ENCODE measurements at regions not wholly inside any gene's neighbourhood (a gene's known extent, or its start where the extent isn't known, plus 50 kb on each side); places are given as distances from the start of the nearest gene placed in this dataset.

GRCh38 chr16:5616841-5617240 lies 519.2 kb upstream of the EEF2KMT start:
- no peak for TF ChIP-seq CTCF (IDR thresholded peaks at IDR 0.05; ENCODE audit: low read depth, low read length)
- no peak overlapping the region for H3K4me3 ChIP-seq (ENCODE audit: low read depth, low read length)

GRCh38 chr16:5615868-5616642 lies 518.5 kb upstream of the EEF2KMT start:
- 0 out of 2 replicates have a peak, but pooled peaks have one; percentile 11 for TF ChIP-seq CTCF (IDR thresholded peaks at IDR 0.05; ENCODE audit: low read depth, low read length)
- no peak overlapping the region for H3K4me3 ChIP-seq (ENCODE audit: low read depth, low read length)

- no peak overlapping the region for H3K4me3 ChIP-seq (ENCODE audit: low read depth, low read length)
- TF ChIP-seq CTCF (IDR thresholded peaks at IDR 0.05; ENCODE audit: low read depth, low read length) = no peak
Measured at GRCh38 chr16:5607169-5607568, 509.6 kb upstream of the EEF2KMT start.

GRCh38 chr16:5605404-5605803 lies 507.8 kb upstream of the EEF2KMT start:
- H3K4me3 ChIP-seq (ENCODE audit: low read depth, low read length) = no peak overlapping the region
- no peak for TF ChIP-seq CTCF (IDR thresholded peaks at IDR 0.05; ENCODE audit: low read depth, low read length)

GRCh38 chr16:5604770-5605169 lies 507.2 kb upstream of the EEF2KMT start:
- no peak for TF ChIP-seq CTCF (IDR thresholded peaks at IDR 0.05; ENCODE audit: low read depth, low read length)

GRCh38 chr16:5603836-5604235 lies 506.2 kb upstream of the EEF2KMT start:
- no peak overlapping the region for H3K4me3 ChIP-seq (ENCODE audit: low read depth, low read length)
- TF ChIP-seq CTCF (IDR thresholded peaks at IDR 0.05; ENCODE audit: low read depth, low read length) = no peak

More at GRCh38 chr16:5604770-5605169, 507.2 kb upstream of the EEF2KMT start:
- H3K4me3 ChIP-seq (ENCODE audit: low read depth, low read length) = no peak overlapping the region

GRCh38 chr16:5601957-5602356 lies 504.4 kb upstream of the EEF2KMT start:
- TF ChIP-seq CTCF (IDR thresholded peaks at IDR 0.05; ENCODE audit: low read depth, low read length) = no peak
- no peak overlapping the region for H3K4me3 ChIP-seq (ENCODE audit: low read depth, low read length)

Data from WI38 (cell line).